HCT116 (cell line): ENCODE measurements at regions not wholly inside any gene's neighbourhood (a gene's known extent, or its start where the extent isn't known, plus 50 kb on each side); places are given as distances from the start of the nearest gene placed in this dataset.

ENCODE experiments used
- CBX3 ChIP-seq: IDR thresholded peaks from 2 replicates; pipeline ENCODE4 v1.6.1; 2012; ENCODE audit warnings: low read depth
- ELF1 ChIP-seq: IDR thresholded peaks from 2 replicates; pipeline ENCODE4 v1.6.1; 2012; ENCODE audit warnings: low read depth, borderline replicate concordance
- POLR2A ChIP-seq: IDR thresholded peaks from 2 replicates; pipeline ENCODE4 v1.7.0; 2011; ENCODE audit warnings: borderline replicate concordance; ENCODE audit not compliant: insufficient read depth, insufficient read length; ENCODE audit errors: extremely low read depth
- TF ChIP-seq, protein P1 (sequence below), 3 experiments: fragments of 200-600 bp in 1 of 3; sonication (generic) in 1 of 3; IDR thresholded peaks in 2 of 3; conservative IDR thresholded peaks in 1 of 3; 2 replicates each; pipeline ENCODE4 v1.5.1; 2012 to 2017; ENCODE audit warnings: low read depth in 2 of 3, low read length in 2 of 3, antibody characterized with exemption in 1 of 3, borderline replicate concordance in 1 of 3, control low read depth in 1 of 3, mild to moderate bottlenecking in 1 of 3, mixed read lengths in 1 of 3, mixed run types in 1 of 3, moderate library complexity in 1 of 3; ENCODE audit not compliant: insufficient read depth in 1 of 3

DNA sequence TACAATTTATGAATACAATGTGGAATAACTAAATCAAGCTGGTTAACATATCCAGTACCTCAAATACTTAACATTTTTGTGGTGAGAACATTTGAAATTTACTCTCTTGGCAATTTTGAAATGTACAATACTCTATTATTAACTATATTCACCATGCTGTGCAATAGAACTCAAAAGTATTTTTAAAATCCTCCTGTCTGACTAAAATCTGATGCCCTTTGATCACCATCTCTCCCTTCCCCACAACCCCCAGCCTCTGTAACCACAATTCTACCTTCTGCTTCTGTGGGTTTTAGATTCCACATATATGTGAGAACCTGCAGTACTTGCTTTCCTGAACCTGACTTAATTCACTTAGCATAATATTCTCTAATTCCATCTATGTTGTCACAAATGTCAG lies 71.6 kb upstream of the ALOX12 start:
- TF ChIP-seq, protein P1, sequence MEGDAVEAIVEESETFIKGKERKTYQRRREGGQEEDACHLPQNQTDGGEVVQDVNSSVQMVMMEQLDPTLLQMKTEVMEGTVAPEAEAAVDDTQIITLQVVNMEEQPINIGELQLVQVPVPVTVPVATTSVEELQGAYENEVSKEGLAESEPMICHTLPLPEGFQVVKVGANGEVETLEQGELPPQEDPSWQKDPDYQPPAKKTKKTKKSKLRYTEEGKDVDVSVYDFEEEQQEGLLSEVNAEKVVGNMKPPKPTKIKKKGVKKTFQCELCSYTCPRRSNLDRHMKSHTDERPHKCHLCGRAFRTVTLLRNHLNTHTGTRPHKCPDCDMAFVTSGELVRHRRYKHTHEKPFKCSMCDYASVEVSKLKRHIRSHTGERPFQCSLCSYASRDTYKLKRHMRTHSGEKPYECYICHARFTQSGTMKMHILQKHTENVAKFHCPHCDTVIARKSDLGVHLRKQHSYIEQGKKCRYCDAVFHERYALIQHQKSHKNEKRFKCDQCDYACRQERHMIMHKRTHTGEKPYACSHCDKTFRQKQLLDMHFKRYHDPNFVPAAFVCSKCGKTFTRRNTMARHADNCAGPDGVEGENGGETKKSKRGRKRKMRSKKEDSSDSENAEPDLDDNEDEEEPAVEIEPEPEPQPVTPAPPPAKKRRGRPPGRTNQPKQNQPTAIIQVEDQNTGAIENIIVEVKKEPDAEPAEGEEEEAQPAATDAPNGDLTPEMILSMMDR (IDR thresholded peaks at IDR 0.05 in 2 of 3, conservative IDR thresholded peaks at IDR 0.05 in 1 of 3; ENCODE audit: borderline replicate concordance in 1 of 3, insufficient read depth in 1 of 3, low read depth in 2 of 3, low read length in 2 of 3), result no peak
- TF ChIP-seq CBX3 (no peak), POLR2A (no peak), ELF1 (no peak)
